Transverse colon (tissue), 4 donors: ENCODE measurements at regions not wholly inside any gene's neighbourhood (a gene's known extent, or its start where the extent isn't known, plus 50 kb on each side); places are given as distances from the start of the nearest gene placed in this dataset.

Source experiments
- CTCF ChIP-seq, 5 experiments: fragments of 200-600 bp in 3 of 5; fragments of 450-650 bp in 2 of 5; sonication (generic) in 3 of 5; IDR thresholded peaks; 1 replicate in 2 of 5; 2 replicates in 3 of 5; pipeline ENCODE4 v1.5.1; 2016 to 2017; ENCODE audit warnings: antibody characterized with exemption in 5 of 5, inconsistent platforms in 3 of 5, mild to moderate bottlenecking in 2 of 5, moderate library complexity in 1 of 5
- EP300 ChIP-seq: sonication (generic); formaldehyde crosslinking; IDR thresholded peaks from one replicate; pipeline ENCODE4 v1.6.1; 2017; ENCODE audit warnings: antibody characterized with exemption, low read depth
- POLR2A ChIP-seq: fragments of 450-650 bp; IDR thresholded peaks from one replicate; pipeline ENCODE4 v1.6.1; 2016; ENCODE audit warnings: antibody characterized with exemption, mild to moderate bottlenecking, moderate library complexity
- POLR2AphosphoS5 ChIP-seq, 3 donors: sonication (generic); formaldehyde crosslinking; IDR thresholded peaks; one replicate each; pipeline ENCODE4 v1.6.1; 2016; ENCODE audit warnings: antibody characterized with exemption in 3 of 3

GRCh38 chr20:1761116-1761515, 103.5 kb upstream of the SIRPG start:
- TF ChIP-seq POLR2AphosphoS5 (IDR thresholded peaks at IDR 0.05) = no peak
- no peak for TF ChIP-seq CTCF (IDR thresholded peaks at IDR 0.05)
- TF ChIP-seq POLR2A = no peak
- TF ChIP-seq EP300 = no peak
